ENCODE measurements at regions not wholly inside any gene's neighbourhood (a gene's known extent, or its start where the extent isn't known, plus 50 kb on each side); places are given as distances from the start of the nearest gene placed in this dataset.

- Mint-ChIP-seq H3K9me3 (ENCODE audit: unreplicated experiment) (peaks cover 7% of the 10 kb centered on the region), H3K36me3 (ENCODE audit: unreplicated experiment) (no peaks in the 10 kb centered on the region), H3K4me1 (ENCODE audit: unreplicated experiment) (peaks cover 4% of the 10 kb centered on the region), H3K4me3 (ENCODE audit: unreplicated experiment) (no peak overlapping the region), H3K27me3 (ENCODE audit: unreplicated experiment) (no peaks in the 10 kb centered on the region), H3K27ac (ENCODE audit: unreplicated experiment) (no peak overlapping the region)
- DNase-seq (ENCODE audit: extremely low spot score, unreplicated experiment), result no peak
- no peak for TF ChIP-seq CTCF (IDR thresholded peaks at IDR 0.05)
Observed at GRCh38 chr4:137980641-137981040, 261.5 kb downstream of the SLC7A11 start.

- no peaks in the 10 kb centered on the region for H3K27me3 Mint-ChIP-seq (ENCODE audit: unreplicated experiment)
- no peak overlapping the region for H3K4me3 Mint-ChIP-seq (ENCODE audit: unreplicated experiment)
- no peak overlapping the region for H3K27ac Mint-ChIP-seq (ENCODE audit: unreplicated experiment)
- H3K9me3 Mint-ChIP-seq (ENCODE audit: unreplicated experiment), result peaks cover 7% of the 10 kb centered on the region
- no peak for TF ChIP-seq CTCF (IDR thresholded peaks at IDR 0.05)
- peaks cover 4% of the 10 kb centered on the region for H3K4me1 Mint-ChIP-seq (ENCODE audit: unreplicated experiment)
- H3K36me3 Mint-ChIP-seq (ENCODE audit: unreplicated experiment), result no peaks in the 10 kb centered on the region
- DNase-seq (ENCODE audit: extremely low spot score, unreplicated experiment), result no peak
Observed at GRCh38 chr4:137979938-137980337, 262.2 kb downstream of the SLC7A11 start.

- Mint-ChIP-seq H3K36me3 (ENCODE audit: unreplicated experiment) (peaks cover 2% of the 10 kb centered on the region), H3K4me1 (ENCODE audit: unreplicated experiment) (no peaks in the 10 kb centered on the region), H3K27ac (ENCODE audit: unreplicated experiment) (no peak overlapping the region), H3K9me3 (ENCODE audit: unreplicated experiment) (peaks cover 17% of the 10 kb centered on the region), H3K4me3 (ENCODE audit: unreplicated experiment) (no peak overlapping the region), H3K27me3 (ENCODE audit: unreplicated experiment) (no peaks in the 10 kb centered on the region)
- DNase-seq (ENCODE audit: extremely low spot score, unreplicated experiment), result no peak
- no peak for TF ChIP-seq CTCF (IDR thresholded peaks at IDR 0.05)
Observed at GRCh38 chr4:137968956-137969678, 273.0 kb downstream of the SLC7A11 start.

GRCh38 chr4:137967480-137968190, 274.5 kb downstream of the SLC7A11 start:
- peaks cover 2% of the 10 kb centered on the region for H3K36me3 Mint-ChIP-seq (ENCODE audit: unreplicated experiment)
- H3K27me3 Mint-ChIP-seq (ENCODE audit: unreplicated experiment), result no peaks in the 10 kb centered on the region
- H3K9me3 Mint-ChIP-seq (ENCODE audit: unreplicated experiment), result peaks cover 17% of the 10 kb centered on the region
- no peaks in the 10 kb centered on the region for H3K4me1 Mint-ChIP-seq (ENCODE audit: unreplicated experiment)
- no peak for DNase-seq (ENCODE audit: extremely low spot score, unreplicated experiment)
- H3K27ac Mint-ChIP-seq (ENCODE audit: unreplicated experiment), result no peak overlapping the region
- no peak for TF ChIP-seq CTCF (IDR thresholded peaks at IDR 0.05)
- H3K4me3 Mint-ChIP-seq (ENCODE audit: unreplicated experiment), result no peak overlapping the region

- peaks cover 17% of the 10 kb centered on the region for H3K9me3 Mint-ChIP-seq (ENCODE audit: unreplicated experiment)
- DNase-seq (ENCODE audit: extremely low spot score, unreplicated experiment), result no peak
Observed at GRCh38 chr4:137966504-137966903, 275.6 kb downstream of the SLC7A11 start.

More at GRCh38 chr4:137966504-137966903, 275.6 kb downstream of the SLC7A11 start:
- Mint-ChIP-seq H3K27ac (ENCODE audit: unreplicated experiment) (no peak overlapping the region), H3K4me1 (ENCODE audit: unreplicated experiment) (peaks cover 6% of the 10 kb centered on the region), H3K4me3 (ENCODE audit: unreplicated experiment) (no peak overlapping the region), H3K36me3 (ENCODE audit: unreplicated experiment) (peaks cover 2% of the 10 kb centered on the region), H3K27me3 (ENCODE audit: unreplicated experiment) (no peaks in the 10 kb centered on the region)
- TF ChIP-seq CTCF (IDR thresholded peaks at IDR 0.05), result no peak
